ENCODE measurements at regions not wholly inside any gene's neighbourhood (a gene's known extent, or its start where the extent isn't known, plus 50 kb on each side); places are given as distances from the start of the nearest gene placed in this dataset.
A peak's percentile ranks its signal among the peaks of the same experiment; 100 is the strongest.

DNA sequence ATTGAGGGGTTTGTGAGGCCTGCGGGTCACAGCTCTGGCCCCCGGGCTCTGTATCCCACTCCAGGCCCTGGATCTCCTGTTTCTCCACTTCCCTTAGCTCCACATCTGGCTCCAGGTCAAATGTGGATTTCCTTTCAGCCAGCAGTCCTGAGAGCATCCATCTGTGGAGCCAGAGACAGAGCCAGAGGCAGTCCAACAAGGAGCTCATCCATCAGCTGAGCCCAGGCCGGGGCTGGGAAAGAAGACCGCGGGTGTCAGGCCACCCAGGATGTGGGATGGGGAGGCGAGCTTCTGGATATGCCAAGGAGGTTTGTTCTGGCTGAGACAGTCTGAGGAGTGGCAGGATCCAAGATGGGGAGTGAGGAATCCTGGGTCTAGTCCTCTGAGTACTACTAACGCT lies 91.7 kb downstream of the EFNB1 start:
- no peaks in the 10 kb centered on the region for H3K9me3 ChIP-seq
- H3K36me3 ChIP-seq: no peaks in the 10 kb centered on the region
- no peak overlapping the region for H3K4me3 ChIP-seq
- TF ChIP-seq POLR2AphosphoS5 (IDR thresholded peaks at IDR 0.05) (no peak), CTCF (IDR thresholded peaks at IDR 0.05) (no peak), POLR2A (IDR thresholded peaks at IDR 0.05) (no peak), EP300 (IDR thresholded peaks at IDR 0.05) (no peak)
- intact Hi-C loops (cut with DNase I): no loop called here
- peak; percentile 77 for DNase-seq
- H3K27me3 ChIP-seq: no peaks in the 10 kb centered on the region
- WGBS, 2 donors: 82 to 87% methylated on average over 7 of the region's 7 CpGs
- H3K4me1 ChIP-seq: no peaks in the 10 kb centered on the region
- H3K27ac ChIP-seq: no peak overlapping the region

GRCh38 chrX:68919707-68920106 lies 90.9 kb downstream of the EFNB1 start:
- no peak for TF ChIP-seq CTCF (IDR thresholded peaks at IDR 0.05)
- no peaks in the 10 kb centered on the region for H3K4me1 ChIP-seq
- no peak overlapping the region for H3K27ac ChIP-seq
- H3K4me3 ChIP-seq: no peak overlapping the region
- intact Hi-C loops (cut with DNase I): no loop called here
- H3K27me3 ChIP-seq: no peaks in the 10 kb centered on the region
- no peak for DNase-seq
- H3K9me3 ChIP-seq: no peaks in the 10 kb centered on the region
- H3K36me3 ChIP-seq: no peaks in the 10 kb centered on the region

DNA sequence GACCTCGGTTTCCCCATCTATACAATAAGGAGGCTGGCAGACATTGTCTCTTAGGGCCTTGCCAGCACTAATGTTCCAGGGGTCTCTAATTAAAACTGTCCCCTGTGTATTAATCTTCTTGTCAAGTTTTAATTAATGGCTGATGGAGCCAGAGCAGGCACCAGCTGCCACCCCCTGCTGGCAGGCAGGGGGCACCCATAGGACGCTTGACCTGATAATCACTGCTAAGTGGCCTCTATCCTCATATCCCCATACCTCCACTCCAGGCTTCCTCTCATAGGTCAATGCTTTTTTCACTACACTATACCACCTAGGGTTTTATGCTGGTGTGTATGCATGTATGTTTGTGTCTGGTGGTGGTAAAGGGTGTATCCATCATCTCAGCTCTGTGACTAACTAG lies 89.4 kb downstream of the EFNB1 start:
- no peak for TF ChIP-seq POLR2A (IDR thresholded peaks at IDR 0.05)
- TF ChIP-seq POLR2AphosphoS5 (IDR thresholded peaks at IDR 0.05): no peak
- no peak for TF ChIP-seq EP300 (IDR thresholded peaks at IDR 0.05)
- no peak for TF ChIP-seq CTCF (IDR thresholded peaks at IDR 0.05)
- Histone ChIP-seq H3K27ac (no peak overlapping the region), H3K27me3 (no peaks in the 10 kb centered on the region), H3K4me3 (no peak overlapping the region), H3K36me3 (no peaks in the 10 kb centered on the region), H3K9me3 (no peaks in the 10 kb centered on the region), H3K4me1 (no peaks in the 10 kb centered on the region)
- WGBS, 2 donors: 80 to 90% methylated on average over 2 of the region's 2 CpGs
- no peak for DNase-seq
- intact Hi-C loops (cut with DNase I): no loop called here

DNA sequence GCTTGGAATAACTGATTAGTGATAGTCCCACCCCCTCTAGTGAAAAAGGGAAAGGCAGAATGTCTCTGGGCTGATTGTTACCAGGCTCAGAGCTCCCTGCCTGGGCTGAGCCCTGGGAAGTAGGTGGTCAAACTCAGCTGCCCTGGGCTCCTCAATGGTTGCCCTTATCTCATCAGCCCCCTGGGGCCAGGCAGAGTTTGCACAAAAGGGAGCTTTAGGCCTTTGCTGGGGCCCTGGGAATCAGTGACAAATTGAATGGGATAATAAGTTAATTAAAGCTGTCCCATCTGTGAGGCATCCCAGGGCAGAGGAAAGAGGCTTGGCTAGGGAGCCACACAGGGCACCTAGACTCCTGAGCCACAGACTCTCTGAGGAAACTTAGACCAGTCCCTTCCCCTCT lies 89.0 kb downstream of the EFNB1 start:
- Histone ChIP-seq H3K4me3 (no peak overlapping the region), H3K27ac (no peak overlapping the region), H3K9me3 (no peaks in the 10 kb centered on the region), H3K27me3 (no peaks in the 10 kb centered on the region), H3K4me1 (no peaks in the 10 kb centered on the region), H3K36me3 (no peaks in the 10 kb centered on the region)
- no peak for DNase-seq
- TF ChIP-seq EP300 (IDR thresholded peaks at IDR 0.05) (no peak), POLR2AphosphoS5 (IDR thresholded peaks at IDR 0.05) (no peak), CTCF (IDR thresholded peaks at IDR 0.05) (no peak), POLR2A (IDR thresholded peaks at IDR 0.05) (no peak)
- intact Hi-C loops (cut with DNase I): no loop called here

- H3K4me1 ChIP-seq: peaks cover 0 to 6% (median 5%) of the 10 kb centered on the region in 4 donors
- H3K9me3 ChIP-seq: no peaks in the 10 kb centered on the region
- DNase-seq: no peak
- TF ChIP-seq POLR2AphosphoS5 (IDR thresholded peaks at IDR 0.05) (no peak), EP300 (IDR thresholded peaks at IDR 0.05) (no peak), CTCF (IDR thresholded peaks at IDR 0.05) (no peak), POLR2A (IDR thresholded peaks at IDR 0.05) (no peak)
- no peaks in the 10 kb centered on the region for H3K36me3 ChIP-seq
- no peak overlapping the region for H3K4me3 ChIP-seq
- no peak overlapping the region for H3K27ac ChIP-seq
- intact Hi-C loops (cut with DNase I): no loop called here
- WGBS, 2 donors: 83 to 86% methylated on average over 8 of the region's 8 CpGs
- no peaks in the 10 kb centered on the region for H3K27me3 ChIP-seq
These were observed 88.1 kb downstream of the EFNB1 start for GRCh38 chrX:68916891-68917290.

All from sigmoid colon (tissue), 6 donors.